CD1c-positive myeloid dendritic cell (primary cell): ENCODE measurements at regions not wholly inside any gene's neighbourhood (a gene's known extent, or its start where the extent isn't known, plus 50 kb on each side); places are given as distances from the start of the nearest gene placed in this dataset.
A peak's percentile ranks its signal among the peaks of the same experiment; 100 is the strongest.

Experiments used
- DNase-seq: peaks from one replicate; pipeline ENCODE4 v3.0.0-alpha.2; 2016; ENCODE audit errors: extremely low spot score

GRCh38 chr6:2535506-2535905 lies 215.2 kb downstream of the MYLK4 start:
- DNase-seq, result no peak

- DNase-seq, result peak; percentile 35
Measured at GRCh38 chr6:2534406-2535042, 216.2 kb downstream of the MYLK4 start.

GRCh38 chr6:2531426-2532215 lies 219.1 kb downstream of the MYLK4 start:
- DNase-seq, result no peak

- no peak for DNase-seq
Measured at GRCh38 chr6:2529211-2529719, 221.5 kb downstream of the MYLK4 start.

- no peak for DNase-seq
Measured at GRCh38 chr6:2528156-2528555, 222.6 kb downstream of the MYLK4 start.

- DNase-seq, result no peak
Measured at GRCh38 chr6:2526766-2527165, 224.0 kb downstream of the MYLK4 start.

- DNase-seq, result no peak
Measured at GRCh38 chr6:2524090-2524489, 226.6 kb downstream of the MYLK4 start.

- no peak for DNase-seq
Measured at GRCh38 chr6:2523061-2523460, 227.7 kb downstream of the MYLK4 start.

GRCh38 chr6:2522521-2522920 lies 228.2 kb downstream of the MYLK4 start:
- peak; percentile 15 for DNase-seq

GRCh38 chr6:2517855-2518473 lies 232.8 kb downstream of the MYLK4 start:
- no peak for DNase-seq

GRCh38 chr6:2517401-2517800 lies 233.3 kb downstream of the MYLK4 start:
- no peak for DNase-seq

- DNase-seq, result no peak
Measured at GRCh38 chr6:2516059-2516458, 234.7 kb downstream of the MYLK4 start.

- no peak for DNase-seq
Measured at GRCh38 chr6:2514965-2515543, 235.7 kb downstream of the MYLK4 start.

- DNase-seq, result no peak
Measured at GRCh38 chr6:2512802-2513201, 237.9 kb downstream of the MYLK4 start.

- DNase-seq, result no peak
Measured at GRCh38 chr6:2510316-2510715, 240.4 kb downstream of the MYLK4 start.

- DNase-seq, result no peak
Measured at GRCh38 chr6:2509711-2510110, 241.0 kb downstream of the MYLK4 start.

- no peak for DNase-seq
Measured at GRCh38 chr6:2508071-2508470, 242.7 kb downstream of the MYLK4 start.

GRCh38 chr6:2507521-2508037 lies 243.1 kb downstream of the MYLK4 start:
- no peak for DNase-seq

GRCh38 chr6:2507016-2507415 lies 243.7 kb downstream of the MYLK4 start:
- no peak for DNase-seq

GRCh38 chr6:2505624-2506023 lies 245.1 kb downstream of the MYLK4 start:
- DNase-seq, result peak; percentile 3

GRCh38 chr6:2504495-2505064 lies 246.1 kb downstream of the MYLK4 start:
- DNase-seq, result no peak
